Activated naive CD8-positive, alpha-beta T cell (primary cell): ENCODE measurements at regions not wholly inside any gene's neighbourhood (a gene's known extent, or its start where the extent isn't known, plus 50 kb on each side); places are given as distances from the start of the nearest gene placed in this dataset.
"Not testable (repeated sequence)": the region's sequence is repeated elsewhere in the genome, so short reads cannot be mapped to it uniquely, and the experiment has no call there.

Experiments used
- H3K27ac Mint-ChIP-seq: one replicate; pipeline ENCODE4 v1.8.0; 2021; ENCODE audit warnings: mixed read lengths
- H3K27me3 Mint-ChIP-seq: one replicate; pipeline ENCODE4 v1.8.0; 2021; ENCODE audit warnings: mixed read lengths
- H3K36me3 Mint-ChIP-seq: one replicate; pipeline ENCODE4 v1.8.0; 2021; ENCODE audit warnings: mixed read lengths
- H3K4me1 Mint-ChIP-seq: one replicate; pipeline ENCODE4 v1.8.0; 2021; ENCODE audit warnings: low read depth, mixed read lengths
- H3K4me3 Mint-ChIP-seq: one replicate; pipeline ENCODE4 v1.8.0; 2021; ENCODE audit warnings: mild to moderate bottlenecking, mixed read lengths
- H3K9me3 Mint-ChIP-seq: one replicate; pipeline ENCODE4 v1.8.0; 2021; ENCODE audit warnings: low read depth, mixed read lengths

GRCh38 chr14:56400109-56400825 is 179.3 kb upstream of the TMEM260 start:
- Mint-ChIP-seq H3K9me3 (no peaks in the 10 kb centered on the region), H3K27ac (no peak overlapping the region), H3K27me3 (peaks cover 2% of the 10 kb centered on the region), H3K36me3 (peaks cover 2% of the 10 kb centered on the region), H3K4me3 (no peak overlapping the region), H3K4me1 (no peaks in the 10 kb centered on the region)

GRCh38 chr14:56412468-56413434 is 166.8 kb upstream of the TMEM260 start:
- Mint-ChIP-seq H3K27me3 (no peaks in the 10 kb centered on the region), H3K4me3 (peak overlapping the region; percentile 75), H3K27ac (no peak overlapping the region), H3K36me3 (no peaks in the 10 kb centered on the region), H3K9me3 (no peaks in the 10 kb centered on the region), H3K4me1 (peaks cover 11% of the 10 kb centered on the region)

DNA sequence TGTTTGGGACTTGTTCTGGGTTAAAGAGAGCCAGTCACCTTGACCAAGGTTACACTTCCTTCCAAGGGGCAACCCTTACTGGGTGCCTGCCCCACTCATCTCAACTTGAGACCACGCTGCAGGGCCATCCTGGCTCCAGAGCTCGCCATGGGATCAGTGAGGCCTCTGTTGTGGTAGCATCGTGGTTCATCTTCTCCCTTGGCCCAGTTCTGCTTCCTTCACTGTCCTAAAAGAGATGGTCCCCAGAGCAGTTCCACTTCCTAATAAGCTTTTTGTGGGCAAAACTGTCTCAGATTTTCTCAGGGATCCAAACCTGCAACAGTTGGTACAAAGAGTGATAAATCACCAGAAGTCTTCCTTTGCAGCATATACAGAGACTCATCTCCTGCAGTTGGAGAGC is 165.9 kb upstream of the TMEM260 start:
- Mint-ChIP-seq H3K4me3 (no peak overlapping the region), H3K9me3 (no peaks in the 10 kb centered on the region), H3K27ac (no peak overlapping the region), H3K4me1 (peaks cover 11% of the 10 kb centered on the region), H3K36me3 (no peaks in the 10 kb centered on the region), H3K27me3 (no peaks in the 10 kb centered on the region)

- Mint-ChIP-seq H3K27me3 (no peaks in the 10 kb centered on the region), H3K9me3 (no peaks in the 10 kb centered on the region), H3K36me3 (no peaks in the 10 kb centered on the region), H3K4me1 (peaks cover 11% of the 10 kb centered on the region), H3K4me3 (no peak overlapping the region), H3K27ac (no peak overlapping the region)
Measured at GRCh38 chr14:56414236-56414635, 165.4 kb upstream of the TMEM260 start.

DNA sequence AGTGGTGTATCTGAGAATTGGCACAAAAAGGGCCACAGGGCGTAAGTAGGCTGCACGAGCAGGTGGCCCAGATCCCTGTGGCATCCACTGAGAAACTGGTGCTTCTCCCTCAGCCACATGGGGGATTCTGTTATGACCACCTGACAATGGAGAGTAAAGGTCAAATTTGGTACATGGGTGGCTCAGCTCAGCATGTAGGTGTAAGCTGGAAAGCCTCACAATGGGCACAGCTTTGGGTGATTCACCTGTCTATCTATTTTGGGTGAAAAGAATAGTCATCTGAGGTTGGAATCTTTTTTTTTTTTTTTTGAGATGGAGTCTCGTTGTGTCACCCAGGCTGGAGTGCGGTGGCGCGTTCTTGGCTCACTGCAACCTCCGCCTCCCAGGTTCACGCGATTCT is 163.4 kb upstream of the TMEM260 start:
- Mint-ChIP-seq H3K27me3 (no peaks in the 10 kb centered on the region), H3K9me3 (no peaks in the 10 kb centered on the region)

DNA sequence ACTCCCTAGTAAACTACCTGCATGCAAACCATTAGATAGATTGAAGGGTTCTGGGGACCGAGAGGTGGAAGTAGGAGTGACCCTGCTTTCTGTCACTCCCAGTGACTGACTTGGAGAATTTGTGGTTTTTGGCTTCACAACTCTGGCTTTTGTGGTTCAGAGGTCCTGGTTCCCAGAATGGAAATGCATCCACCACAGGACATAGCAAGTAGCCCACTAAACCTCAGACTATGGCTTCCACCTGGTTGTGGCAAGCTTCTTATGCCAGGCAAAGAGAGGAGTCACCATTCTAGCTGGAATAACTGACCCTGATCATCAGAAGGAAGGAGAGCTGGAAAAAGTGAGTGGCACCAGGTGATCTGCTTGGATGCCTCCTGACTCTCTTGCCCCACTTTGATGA is 162.4 kb upstream of the TMEM260 start:
- H3K27ac Mint-ChIP-seq, result no peak overlapping the region
- peaks cover 2% of the 10 kb centered on the region for H3K27me3 Mint-ChIP-seq
- no peaks in the 10 kb centered on the region for H3K9me3 Mint-ChIP-seq
- H3K36me3 Mint-ChIP-seq, result no peaks in the 10 kb centered on the region
- H3K4me3 Mint-ChIP-seq, result no peak overlapping the region
- peaks cover 8% of the 10 kb centered on the region for H3K4me1 Mint-ChIP-seq

More for the DNA sequence above, 163.4 kb upstream of the TMEM260 start:
- Mint-ChIP-seq H3K4me1 (peaks cover 11% of the 10 kb centered on the region), H3K4me3 (no peak overlapping the region), H3K36me3 (no peaks in the 10 kb centered on the region), H3K27ac (no peak overlapping the region)

DNA sequence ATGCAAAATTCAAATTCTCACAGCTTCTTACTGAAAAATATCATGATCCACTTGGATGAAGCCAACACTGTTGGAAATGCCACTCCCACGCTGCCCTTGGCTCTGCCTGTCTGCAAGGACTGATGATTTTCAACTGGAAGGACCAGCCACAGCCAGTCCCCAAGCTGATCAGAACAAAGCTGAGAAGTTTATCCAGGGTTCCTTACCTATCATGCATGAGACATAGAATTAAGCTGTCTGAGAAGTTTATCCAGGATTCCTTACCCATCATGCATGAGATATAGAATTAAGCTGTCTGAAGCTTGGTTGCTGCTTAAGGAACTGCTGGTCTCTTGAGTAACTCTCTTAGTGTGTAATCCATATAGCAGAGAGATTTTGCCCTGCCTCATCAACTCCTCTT is 159.8 kb upstream of the TMEM260 start:
- Mint-ChIP-seq H3K4me1 (no peaks in the 10 kb centered on the region), H3K9me3 (no peaks in the 10 kb centered on the region), H3K36me3 (no peaks in the 10 kb centered on the region), H3K4me3 (no peak overlapping the region), H3K27ac (no peak overlapping the region), H3K27me3 (peaks cover 2% of the 10 kb centered on the region)

GRCh38 chr14:56422221-56422620 is 157.4 kb upstream of the TMEM260 start:
- H3K9me3 Mint-ChIP-seq, result no peaks in the 10 kb centered on the region

GRCh38 chr14:56422703-56423213 is 156.8 kb upstream of the TMEM260 start:
- Mint-ChIP-seq H3K4me3 (no peak overlapping the region), H3K36me3 (no peaks in the 10 kb centered on the region), H3K27ac (no peak overlapping the region), H3K27me3 (peaks cover 2% of the 10 kb centered on the region), H3K9me3 (no peaks in the 10 kb centered on the region), H3K4me1 (no peaks in the 10 kb centered on the region)

More at GRCh38 chr14:56422221-56422620, 157.4 kb upstream of the TMEM260 start:
- H3K36me3 Mint-ChIP-seq, result no peaks in the 10 kb centered on the region
- H3K27ac Mint-ChIP-seq, result no peak overlapping the region
- no peaks in the 10 kb centered on the region for H3K4me1 Mint-ChIP-seq
- no peak overlapping the region for H3K4me3 Mint-ChIP-seq
- H3K27me3 Mint-ChIP-seq, result peaks cover 2% of the 10 kb centered on the region

- Mint-ChIP-seq H3K9me3 (no peaks in the 10 kb centered on the region), H3K4me3 (no peak overlapping the region), H3K27me3 (peaks cover 2% of the 10 kb centered on the region)
Measured at GRCh38 chr14:56423544-56423943, 156.1 kb upstream of the TMEM260 start.

DNA sequence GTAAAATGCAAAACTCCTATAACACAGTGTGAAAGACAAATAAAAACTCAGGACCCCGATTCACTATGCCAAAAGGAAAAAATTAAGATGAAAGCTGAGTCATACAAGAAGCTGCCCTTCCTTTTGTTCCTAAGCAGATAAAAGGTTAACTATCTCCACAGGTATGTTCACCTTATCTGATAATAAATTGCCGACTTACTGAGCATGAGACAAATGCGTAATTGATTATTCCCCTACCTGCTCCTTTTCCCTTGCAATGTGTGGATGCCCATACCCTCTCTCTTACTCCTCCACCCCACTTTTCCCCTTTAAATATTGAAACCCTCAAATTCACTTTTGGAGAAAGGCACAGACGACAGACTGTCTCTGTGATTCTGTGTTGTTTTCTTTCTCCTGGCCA is 148.6 kb upstream of the TMEM260 start:
- Mint-ChIP-seq H3K27me3 (no peaks in the 10 kb centered on the region), H3K4me1 (no peaks in the 10 kb centered on the region), H3K27ac (no peak overlapping the region), H3K4me3 (no peak overlapping the region), H3K36me3 (no peaks in the 10 kb centered on the region), H3K9me3 (no peaks in the 10 kb centered on the region)

More at GRCh38 chr14:56423544-56423943, 156.1 kb upstream of the TMEM260 start:
- Mint-ChIP-seq H3K36me3 (no peaks in the 10 kb centered on the region), H3K4me1 (no peaks in the 10 kb centered on the region), H3K27ac (no peak overlapping the region)

DNA sequence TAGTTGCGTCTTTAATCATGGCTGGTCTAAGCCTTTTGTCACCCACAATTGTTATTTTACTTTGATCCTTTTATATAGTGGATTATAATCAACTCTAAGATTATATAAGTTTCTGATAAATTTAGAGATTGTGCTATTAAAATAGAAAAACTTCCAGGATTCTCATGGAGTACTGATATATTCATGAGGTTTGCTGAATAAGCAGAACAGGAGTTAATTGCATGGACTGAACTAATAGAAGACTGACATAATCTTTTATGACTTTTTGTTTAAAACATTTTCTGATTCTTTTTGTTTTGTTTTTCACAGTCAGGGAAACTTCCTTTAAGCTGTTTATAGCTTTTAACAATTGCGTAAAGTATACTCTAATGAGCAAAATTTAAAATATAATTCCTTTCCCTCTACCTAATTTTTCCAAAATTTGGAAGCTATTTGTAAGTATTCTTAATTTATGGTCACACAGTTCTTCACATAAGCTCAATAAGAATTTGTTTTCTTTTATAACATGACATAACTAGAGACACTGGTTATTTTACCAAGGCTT is 129.9 kb upstream of the TMEM260 start:
- Mint-ChIP-seq H3K4me1 (peaks cover 8% of the 10 kb centered on the region), H3K9me3 (peaks cover 4% of the 10 kb centered on the region), H3K27me3 (peaks cover 18% of the 10 kb centered on the region), H3K27ac (no peak overlapping the region), H3K4me3 (no peak overlapping the region), H3K36me3 (peaks cover 2% of the 10 kb centered on the region)

DNA sequence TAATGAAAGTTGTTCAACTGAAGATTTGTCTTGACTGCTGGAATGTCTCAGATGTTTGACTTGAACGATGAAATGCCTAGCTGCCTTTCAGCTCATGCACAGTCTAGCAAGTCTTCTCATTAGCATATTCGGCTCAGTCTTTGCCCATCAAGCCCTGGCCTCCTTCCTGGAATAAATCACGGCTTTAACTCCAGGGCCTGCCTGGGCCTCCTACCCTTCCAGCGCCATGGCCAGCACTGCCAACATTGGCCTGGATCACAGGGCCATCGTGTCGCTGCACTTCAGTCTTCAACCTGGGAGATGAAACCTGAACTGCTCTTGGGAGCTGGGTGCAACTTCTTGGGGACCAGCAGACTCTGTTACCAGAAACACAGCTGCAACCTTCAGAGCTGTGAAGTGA is 126.7 kb upstream of the TMEM260 start:
- Mint-ChIP-seq H3K27ac (no peak overlapping the region), H3K27me3 (peaks cover 25% of the 10 kb centered on the region), H3K4me3 (no peak overlapping the region), H3K9me3 (peaks cover 4% of the 10 kb centered on the region), H3K4me1 (peaks cover 4% of the 10 kb centered on the region), H3K36me3 (peaks cover 2% of the 10 kb centered on the region)

GRCh38 chr14:56454680-56455079 is 124.9 kb upstream of the TMEM260 start:
- H3K9me3 Mint-ChIP-seq, H3K4me3 Mint-ChIP-seq, H3K36me3 Mint-ChIP-seq, H3K27ac Mint-ChIP-seq, H3K4me1 Mint-ChIP-seq: not testable (repeated sequence)
- peaks cover 20% of the 10 kb centered on the region for H3K27me3 Mint-ChIP-seq

- H3K36me3 Mint-ChIP-seq, result no peaks in the 10 kb centered on the region
- H3K27me3 Mint-ChIP-seq, result peaks cover 24% of the 10 kb centered on the region
- H3K9me3 Mint-ChIP-seq, result no peaks in the 10 kb centered on the region
- H3K4me3 Mint-ChIP-seq, result no peak overlapping the region
- H3K4me1 Mint-ChIP-seq, result no peaks in the 10 kb centered on the region
- H3K27ac Mint-ChIP-seq, result no peak overlapping the region
Measured at GRCh38 chr14:56460469-56460868, 119.1 kb upstream of the TMEM260 start.
